ENCODE measurements at regions not wholly inside any gene's neighbourhood (a gene's known extent, or its start where the extent isn't known, plus 50 kb on each side); places are given as distances from the start of the nearest gene placed in this dataset.

- Histone ChIP-seq H3K9ac (ENCODE audit: low read length) (no peak overlapping the region), H3K4me3 (ENCODE audit: low read depth, low read length, poor library complexity, severe bottlenecking) (no peak overlapping the region), H3F3A (ENCODE audit: insufficient read depth, low read length) (no peaks in the 10 kb centered on the region), H3K4me2 (ENCODE audit: low read length) (no peak overlapping the region), H3K9me3 (ENCODE audit: low read length) (no peaks in the 10 kb centered on the region), H4K20me1 (ENCODE audit: insufficient read depth, low read length) (no peaks in the 10 kb centered on the region), H3K36me3 (ENCODE audit: insufficient read depth, low read length) (no peaks in the 10 kb centered on the region), H3K4me1 (ENCODE audit: insufficient read depth, low read length, severe bottlenecking) (no peaks in the 10 kb centered on the region), H3K27ac (ENCODE audit: low read depth, low read length, poor library complexity, severe bottlenecking) (no peak overlapping the region), H3K27me3 (ENCODE audit: insufficient read depth, low read length) (no peaks in the 10 kb centered on the region), H2AFZ (ENCODE audit: low read length) (no peak overlapping the region), H3K79me2 (ENCODE audit: insufficient read depth, low read length) (no peaks in the 10 kb centered on the region), H3K9me2 (ENCODE audit: low read depth, low read length) (no peaks in the 10 kb centered on the region)
- no peak for TF ChIP-seq CTCF (IDR thresholded peaks at IDR 0.05; ENCODE audit: low read length)
- no peak for TF ChIP-seq EZH2 (IDR thresholded peaks at IDR 0.05; ENCODE audit: borderline replicate concordance, low read length)
Measured at GRCh38 chr5:2511126-2511525, 240.4 kb downstream of the IRX2 start.

GRCh38 chr5:2509527-2509926, 241.9 kb downstream of the IRX2 start:
- Histone ChIP-seq H3K36me3 (ENCODE audit: insufficient read depth, low read length) (no peaks in the 10 kb centered on the region), H3K4me2 (ENCODE audit: low read length) (no peak overlapping the region), H2AFZ (ENCODE audit: low read length) (no peak overlapping the region), H3F3A (ENCODE audit: insufficient read depth, low read length) (no peaks in the 10 kb centered on the region), H3K4me1 (ENCODE audit: insufficient read depth, low read length, severe bottlenecking) (no peaks in the 10 kb centered on the region), H3K4me3 (ENCODE audit: low read depth, low read length, poor library complexity, severe bottlenecking) (no peak overlapping the region), H3K27me3 (ENCODE audit: insufficient read depth, low read length) (no peaks in the 10 kb centered on the region), H4K20me1 (ENCODE audit: insufficient read depth, low read length) (no peaks in the 10 kb centered on the region), H3K27ac (ENCODE audit: low read depth, low read length, poor library complexity, severe bottlenecking) (no peak overlapping the region), H3K9me2 (ENCODE audit: low read depth, low read length) (no peaks in the 10 kb centered on the region), H3K9ac (ENCODE audit: low read length) (no peak overlapping the region), H3K79me2 (ENCODE audit: insufficient read depth, low read length) (no peaks in the 10 kb centered on the region), H3K9me3 (ENCODE audit: low read length) (no peaks in the 10 kb centered on the region)
- TF ChIP-seq CTCF (IDR thresholded peaks at IDR 0.05; ENCODE audit: low read length), result no peak
- TF ChIP-seq EZH2 (IDR thresholded peaks at IDR 0.05; ENCODE audit: borderline replicate concordance, low read length), result no peak

- H2AFZ ChIP-seq (ENCODE audit: low read length), result no peak overlapping the region
- H3K4me3 ChIP-seq (ENCODE audit: low read depth, low read length, poor library complexity, severe bottlenecking), result no peak overlapping the region
- no peaks in the 10 kb centered on the region for H4K20me1 ChIP-seq (ENCODE audit: insufficient read depth, low read length)
- H3K27me3 ChIP-seq (ENCODE audit: insufficient read depth, low read length), result no peaks in the 10 kb centered on the region
- no peaks in the 10 kb centered on the region for H3K9me3 ChIP-seq (ENCODE audit: low read length)
- no peak for TF ChIP-seq CTCF (IDR thresholded peaks at IDR 0.05; ENCODE audit: low read length)
- TF ChIP-seq EZH2 (IDR thresholded peaks at IDR 0.05; ENCODE audit: borderline replicate concordance, low read length), result no peak
- H3K4me2 ChIP-seq (ENCODE audit: low read length), result no peak overlapping the region
- no peaks in the 10 kb centered on the region for H3K4me1 ChIP-seq (ENCODE audit: insufficient read depth, low read length, severe bottlenecking)
- H3K79me2 ChIP-seq (ENCODE audit: insufficient read depth, low read length), result no peaks in the 10 kb centered on the region
- no peak overlapping the region for H3K9ac ChIP-seq (ENCODE audit: low read length)
- no peaks in the 10 kb centered on the region for H3F3A ChIP-seq (ENCODE audit: insufficient read depth, low read length)
- H3K27ac ChIP-seq (ENCODE audit: low read depth, low read length, poor library complexity, severe bottlenecking), result no peak overlapping the region
- no peaks in the 10 kb centered on the region for H3K36me3 ChIP-seq (ENCODE audit: insufficient read depth, low read length)
- H3K9me2 ChIP-seq (ENCODE audit: low read depth, low read length), result no peaks in the 10 kb centered on the region
Measured at GRCh38 chr5:2508514-2508913, 243.0 kb downstream of the IRX2 start.

All from OCI-LY1 (cell line).